KG1 (cell line): ENCODE measurements at regions not wholly inside any gene's neighbourhood (a gene's known extent, or its start where the extent isn't known, plus 50 kb on each side); places are given as distances from the start of the nearest gene placed in this dataset.

Experiments used
- DNase-seq: peaks from one replicate; lab custom pipeline; 2025; lab: John Stamatoyannopoulos, UW

- no peak for DNase-seq
Observed at GRCh38 chr5:117065161-117065560, 490.5 kb upstream of the SEMA6A start.

- DNase-seq, result no peak
Observed at GRCh38 chr5:117060099-117060498, 485.5 kb upstream of the SEMA6A start.

DNA sequence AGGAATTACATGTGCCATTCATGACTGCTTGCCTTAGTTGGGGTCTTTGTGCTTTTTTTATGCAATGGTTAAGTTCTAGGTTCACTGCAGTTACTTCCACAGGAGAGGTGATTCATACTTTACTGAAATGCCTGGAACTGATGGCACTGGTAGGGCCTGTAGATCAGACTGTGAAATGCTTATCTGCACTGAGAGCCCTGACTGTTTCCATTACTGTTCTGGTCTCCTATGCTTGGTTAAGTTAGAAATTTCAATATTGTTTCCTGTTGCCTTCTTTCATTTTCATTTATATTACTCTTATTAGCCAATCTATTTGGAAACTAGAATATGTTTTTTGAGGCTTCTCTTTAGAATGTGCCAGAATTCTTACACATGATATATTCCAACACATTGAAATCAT, 484.1 kb upstream of the SEMA6A start:
- no peak for DNase-seq

DNA sequence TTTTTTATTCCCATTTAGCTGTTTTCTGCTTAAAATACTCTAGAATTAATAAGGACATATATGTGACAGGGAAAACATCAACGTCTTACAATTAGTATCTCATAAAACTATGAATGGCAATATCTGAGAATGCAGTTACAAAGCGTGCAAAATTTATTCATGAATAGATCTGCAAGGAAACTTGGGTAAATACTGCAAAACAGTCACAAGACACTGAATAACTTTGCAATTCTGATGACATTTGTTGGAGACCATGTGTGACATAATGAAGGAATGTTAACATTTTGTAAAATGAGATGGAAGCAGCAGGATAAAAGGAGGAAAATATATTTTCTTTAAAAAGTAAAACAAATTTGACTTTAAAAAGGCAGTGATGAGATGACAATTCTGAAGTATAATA, 480.9 kb upstream of the SEMA6A start:
- no peak for DNase-seq

- DNase-seq, result no peak
Observed at GRCh38 chr5:117054911-117055310, 480.3 kb upstream of the SEMA6A start.

DNA sequence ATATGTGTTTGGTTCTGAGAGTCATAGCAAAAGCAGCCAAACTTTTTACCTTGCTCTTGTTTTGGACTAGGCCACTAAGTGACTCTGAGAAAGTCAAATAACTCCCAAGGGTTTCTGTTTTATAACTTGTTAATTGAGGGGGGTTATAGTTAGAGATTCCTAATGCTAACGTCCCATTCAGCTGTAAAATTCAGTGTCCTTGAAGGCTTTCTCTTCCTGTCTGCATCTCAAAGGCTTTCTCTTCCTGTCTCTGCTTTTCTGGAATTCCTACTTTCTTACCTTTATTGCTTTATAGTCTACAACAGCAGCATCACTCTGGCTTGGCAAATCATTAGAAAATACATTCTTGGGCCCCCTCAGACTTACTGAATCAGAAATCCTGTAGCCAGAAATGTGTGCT, 479.5 kb upstream of the SEMA6A start:
- no peak for DNase-seq

- no peak for DNase-seq
Observed at GRCh38 chr5:117041926-117042595, 467.4 kb upstream of the SEMA6A start.

- no peak for DNase-seq
Observed at GRCh38 chr5:117039035-117039434, 464.4 kb upstream of the SEMA6A start.

GRCh38 chr5:117027384-117027783, 452.8 kb upstream of the SEMA6A start:
- no peak for DNase-seq

GRCh38 chr5:117020999-117021398, 446.4 kb upstream of the SEMA6A start:
- DNase-seq, result no peak

- DNase-seq, result no peak
Observed at GRCh38 chr5:117013280-117013877, 438.8 kb upstream of the SEMA6A start.

- DNase-seq, result no peak
Observed at GRCh38 chr5:117010574-117010973, 436.0 kb upstream of the SEMA6A start.

DNA sequence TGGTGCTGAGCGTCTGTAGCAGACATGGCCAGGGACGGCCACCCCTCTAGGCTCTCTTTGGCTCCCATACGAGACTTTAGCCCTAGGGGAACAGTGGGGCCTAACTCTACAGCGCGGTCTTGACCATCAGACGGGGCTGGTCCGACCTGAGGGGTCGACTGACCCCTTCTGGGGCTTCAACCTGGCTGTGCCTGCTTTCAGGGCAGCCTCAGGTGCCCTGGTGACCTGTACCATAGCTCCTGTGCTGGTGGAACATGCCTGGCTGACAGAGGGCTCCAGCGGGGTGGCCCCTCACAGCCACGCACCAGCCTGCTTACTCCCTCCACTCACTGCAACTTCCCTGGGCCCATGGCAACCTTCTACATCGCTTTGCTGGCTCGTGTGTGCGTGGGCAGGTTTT, 423.4 kb upstream of the SEMA6A start:
- no peak for DNase-seq

GRCh38 chr5:116992681-116993080, 418.1 kb upstream of the SEMA6A start:
- no peak for DNase-seq

DNA sequence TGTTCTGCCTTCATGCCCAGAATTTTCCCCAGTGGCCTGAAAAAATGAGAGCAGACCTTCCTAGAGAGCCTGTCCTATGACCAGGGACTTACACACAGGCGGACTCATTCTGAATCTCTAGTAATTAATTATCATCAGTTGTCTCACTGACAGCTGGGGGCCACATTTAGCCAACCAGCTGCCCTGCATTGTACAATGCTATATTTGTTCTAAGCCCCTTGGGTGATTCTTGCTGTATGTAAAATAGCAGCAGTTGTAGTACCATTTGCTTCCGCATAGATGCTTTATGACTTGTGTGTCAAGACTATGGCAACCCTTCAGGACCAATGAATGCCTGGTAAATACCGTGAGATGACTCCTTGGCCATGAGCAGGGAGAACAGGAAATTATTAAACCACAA, 415.4 kb upstream of the SEMA6A start:
- DNase-seq, result no peak

- no peak for DNase-seq
Observed at GRCh38 chr5:116982035-116982434, 407.4 kb upstream of the SEMA6A start.

DNA sequence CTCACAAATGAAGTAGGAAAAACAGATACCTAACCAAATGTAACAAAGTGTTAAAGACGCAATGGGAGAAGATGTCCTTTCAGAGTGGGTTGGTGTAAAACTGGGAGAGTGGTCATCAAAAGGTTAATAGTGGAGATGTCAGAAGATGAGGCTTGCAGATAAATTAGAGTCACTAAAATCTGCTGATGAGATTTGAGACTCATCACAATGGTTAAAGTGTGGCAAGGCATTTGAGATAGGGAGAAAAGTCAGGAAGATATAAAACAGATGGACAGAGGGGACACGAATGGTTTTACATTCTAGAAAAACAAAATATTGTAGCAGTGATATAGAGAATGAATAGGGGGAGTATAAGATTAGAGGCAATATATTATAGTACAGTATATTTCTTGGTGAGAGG, 406.0 kb upstream of the SEMA6A start:
- no peak for DNase-seq

DNA sequence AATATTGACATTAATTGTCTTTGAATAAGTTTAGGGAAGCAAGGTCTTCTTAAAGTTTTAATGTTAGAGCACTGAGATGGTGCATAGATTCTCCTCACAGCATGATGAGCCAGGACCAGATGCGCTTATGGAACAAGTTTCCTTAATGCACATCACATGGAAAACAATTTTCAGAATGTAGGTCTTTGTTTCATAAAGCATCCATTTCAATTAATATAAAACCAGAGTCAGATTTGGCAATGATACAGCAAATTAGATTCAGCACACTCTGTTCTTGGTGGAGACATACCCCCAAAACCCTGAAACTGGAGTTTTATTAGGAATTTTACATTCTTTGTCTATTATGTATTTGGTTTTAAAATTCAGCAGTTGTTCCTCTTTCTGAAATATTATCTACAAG, 402.1 kb upstream of the SEMA6A start:
- no peak for DNase-seq

DNA sequence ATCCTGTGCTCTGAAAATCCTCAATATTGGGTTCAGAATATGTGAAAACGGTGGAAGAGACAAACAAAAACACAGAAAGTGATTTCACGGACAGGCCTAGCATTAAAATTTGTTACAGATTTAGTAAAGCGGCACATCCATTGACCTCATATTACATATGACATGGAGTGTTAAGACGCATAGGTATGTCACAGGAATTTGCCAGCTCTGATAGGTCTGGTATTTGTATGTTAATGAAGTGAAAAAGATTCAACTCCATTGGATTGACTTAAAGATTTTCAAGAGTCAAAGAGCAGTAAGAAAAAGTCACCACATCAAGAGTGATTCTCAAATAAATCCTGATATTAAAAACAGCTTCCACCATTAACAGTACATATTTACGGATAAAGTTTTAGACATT, 396.5 kb upstream of the SEMA6A start:
- DNase-seq, result no peak

DNA sequence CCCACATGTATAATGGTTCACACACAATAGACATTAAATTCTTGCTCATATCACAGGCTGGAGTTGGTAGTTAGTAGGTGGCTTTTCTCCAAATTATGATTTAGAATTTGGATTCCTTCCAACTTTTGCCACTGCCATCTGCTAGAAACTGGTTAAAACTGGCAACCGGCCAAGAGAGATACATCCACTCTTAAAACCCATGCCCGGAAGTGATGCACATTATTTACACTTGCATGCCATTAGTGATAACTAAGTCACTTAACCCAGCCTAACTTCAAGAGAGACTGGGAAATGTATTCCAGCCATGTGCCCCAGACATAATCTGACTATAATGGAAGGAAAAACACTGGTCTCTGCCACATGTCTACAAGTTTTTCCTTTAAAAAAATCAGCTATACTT, 395.7 kb upstream of the SEMA6A start:
- DNase-seq, result no peak

DNA sequence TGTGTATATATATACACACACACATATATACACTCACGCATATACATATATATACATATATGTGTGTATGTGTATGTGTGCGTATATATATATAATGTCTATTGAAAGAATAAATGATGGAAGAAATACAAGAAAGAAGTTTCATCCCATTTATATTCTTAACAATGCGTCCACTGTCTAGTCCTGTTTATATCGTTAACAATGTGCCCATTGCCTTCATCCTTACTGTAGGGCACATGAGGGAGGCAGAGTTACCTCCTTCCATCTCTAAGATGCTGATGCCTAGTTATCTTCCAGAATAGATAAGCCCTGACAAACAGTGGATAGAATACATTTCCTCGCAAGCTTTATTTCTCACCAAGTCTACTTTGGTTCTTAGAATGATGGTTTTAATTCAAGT, 389.8 kb upstream of the SEMA6A start:
- DNase-seq, result no peak

DNA sequence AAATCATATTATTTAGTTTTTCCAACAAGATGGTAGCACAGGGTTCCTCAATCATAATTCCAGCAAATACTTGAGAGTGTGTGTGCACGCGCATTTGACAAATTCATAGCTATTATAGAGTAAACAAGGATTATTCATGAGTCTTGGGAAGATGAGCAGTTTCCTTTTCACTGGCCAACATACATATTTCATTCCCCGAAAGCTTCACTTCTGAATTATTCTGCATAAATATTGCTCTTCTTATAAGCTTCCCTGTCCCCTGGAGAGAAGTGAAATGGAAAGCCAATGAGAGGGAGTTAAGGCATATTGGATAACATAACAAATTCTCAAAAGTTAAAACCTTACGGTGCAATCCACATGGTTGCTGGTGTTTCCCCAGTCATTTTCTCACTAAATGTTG, 386.4 kb upstream of the SEMA6A start:
- DNase-seq, result no peak

- no peak for DNase-seq
Observed at GRCh38 chr5:116959843-116960242, 385.2 kb upstream of the SEMA6A start.

- no peak for DNase-seq
Observed at GRCh38 chr5:116953251-116953930, 378.8 kb upstream of the SEMA6A start.
